Dendritic cell treated with granulocyte-macrophage colony-stimulating factor and Interleukin-4, amounts not matched to agents 40 ng/mL and 50 ng/mL, for 4 days (primary cell): ENCODE measurements at regions not wholly inside any gene's neighbourhood (a gene's known extent, or its start where the extent isn't known, plus 50 kb on each side); places are given as distances from the start of the nearest gene placed in this dataset.

Experiments
- H3K27ac Mint-ChIP-seq: one replicate; pipeline ENCODE4 v1.8.0; 2022; ENCODE audit warnings: mild to moderate bottlenecking, mixed read lengths
- H3K27me3 Mint-ChIP-seq: one replicate; pipeline ENCODE4 v1.8.0; 2022; ENCODE audit warnings: mild to moderate bottlenecking, mixed read lengths
- H3K36me3 Mint-ChIP-seq: one replicate; pipeline ENCODE4 v1.8.0; 2022; ENCODE audit warnings: low read depth, mixed read lengths
- H3K4me1 Mint-ChIP-seq: one replicate; pipeline ENCODE4 v1.8.0; 2022; ENCODE audit warnings: low read depth, mixed read lengths
- H3K4me3 Mint-ChIP-seq: one replicate; pipeline ENCODE4 v1.8.0; 2022; ENCODE audit warnings: mild to moderate bottlenecking, moderate library complexity, mixed read lengths
- H3K9me3 Mint-ChIP-seq: one replicate; pipeline ENCODE4 v1.8.0; 2022; ENCODE audit warnings: mixed read lengths
- intact Hi-C: fragments of 100-400 bp; cut with micrococcal nuclease; formaldehyde crosslinking; loops from one replicate; pipeline ENCODE4 v1.15.0; 2022

DNA sequence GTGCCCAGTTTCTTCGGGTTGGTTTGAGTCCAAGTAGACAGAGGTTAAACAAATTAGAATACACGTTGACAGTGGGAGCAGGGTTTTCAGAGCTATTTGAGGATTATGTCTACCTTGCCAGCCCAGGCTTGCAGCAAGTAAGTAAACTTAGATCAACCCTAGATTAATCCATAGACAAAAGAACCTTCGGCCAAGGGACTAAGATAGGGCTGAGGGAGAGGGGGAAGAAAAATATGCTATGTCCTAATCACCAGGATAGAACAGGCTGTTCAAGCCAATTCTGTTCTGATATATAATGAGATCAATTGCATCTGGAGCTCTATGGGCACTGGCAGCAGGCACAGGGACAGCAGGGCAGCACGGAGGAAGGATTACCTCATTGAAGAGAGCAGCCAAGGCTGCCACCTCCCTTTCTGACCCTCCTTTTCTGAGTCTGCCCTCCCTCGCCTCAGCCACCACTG, 377.7 kb downstream of the PIK3R1 start:
- no peaks in the 10 kb centered on the region for H3K9me3 Mint-ChIP-seq
- intact Hi-C loops: no loop called here
- H3K4me1 Mint-ChIP-seq: peaks cover 8% of the 10 kb centered on the region
- H3K36me3 Mint-ChIP-seq: no peaks in the 10 kb centered on the region
- no peak overlapping the region for H3K4me3 Mint-ChIP-seq
- H3K27ac Mint-ChIP-seq: no peak overlapping the region
- no peaks in the 10 kb centered on the region for H3K27me3 Mint-ChIP-seq

- H3K9me3 Mint-ChIP-seq: peaks cover 41% of the 10 kb centered on the region
- no peak overlapping the region for H3K4me3 Mint-ChIP-seq
- intact Hi-C loops: no loop called here
- H3K36me3 Mint-ChIP-seq: no peaks in the 10 kb centered on the region
- H3K27ac Mint-ChIP-seq: no peak overlapping the region
- no peaks in the 10 kb centered on the region for H3K4me1 Mint-ChIP-seq
- H3K27me3 Mint-ChIP-seq: no peaks in the 10 kb centered on the region
Observed at GRCh38 chr5:68612972-68613371, 397.4 kb downstream of the PIK3R1 start.

- Mint-ChIP-seq H3K9me3 (peaks cover 5% of the 10 kb centered on the region), H3K4me3 (no peak overlapping the region), H3K36me3 (no peaks in the 10 kb centered on the region), H3K4me1 (no peaks in the 10 kb centered on the region), H3K27ac (no peak overlapping the region), H3K27me3 (no peaks in the 10 kb centered on the region)
- intact Hi-C loops: no loop called here
Observed at GRCh38 chr5:68618501-68618900, 402.9 kb downstream of the PIK3R1 start.

DNA sequence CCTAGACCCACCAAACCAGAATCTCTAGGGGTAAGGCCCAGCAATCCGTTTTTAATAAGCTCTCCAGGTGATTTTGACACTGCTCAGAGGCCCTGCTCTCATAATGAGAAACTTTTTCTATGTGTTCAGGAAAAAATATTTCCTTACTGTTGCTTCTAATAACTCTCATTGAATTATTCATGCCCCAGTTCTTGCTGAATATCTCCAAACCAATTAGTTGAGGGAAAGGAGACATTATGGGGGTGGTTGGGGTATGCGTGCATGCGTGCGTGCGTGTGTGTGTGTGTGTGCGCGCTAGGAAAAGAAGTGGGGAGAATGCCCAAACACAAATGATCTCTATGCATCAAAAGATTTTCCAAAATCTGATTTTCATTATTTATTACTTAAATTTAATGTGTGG, 411.4 kb downstream of the PIK3R1 start:
- H3K9me3 Mint-ChIP-seq: no peaks in the 10 kb centered on the region
- H3K4me1 Mint-ChIP-seq: no peaks in the 10 kb centered on the region
- no peaks in the 10 kb centered on the region for H3K27me3 Mint-ChIP-seq

GRCh38 chr5:68628082-68628814, 412.7 kb downstream of the PIK3R1 start:
- no peaks in the 10 kb centered on the region for H3K36me3 Mint-ChIP-seq
- H3K9me3 Mint-ChIP-seq: no peaks in the 10 kb centered on the region
- H3K27ac Mint-ChIP-seq: no peak overlapping the region
- intact Hi-C loops: no loop called here
- no peaks in the 10 kb centered on the region for H3K27me3 Mint-ChIP-seq
- no peak overlapping the region for H3K4me3 Mint-ChIP-seq
- no peaks in the 10 kb centered on the region for H3K4me1 Mint-ChIP-seq

More for the DNA sequence above, 411.4 kb downstream of the PIK3R1 start:
- Mint-ChIP-seq H3K27ac (no peak overlapping the region), H3K36me3 (no peaks in the 10 kb centered on the region), H3K4me3 (no peak overlapping the region)
- intact Hi-C loops: no loop called here

DNA sequence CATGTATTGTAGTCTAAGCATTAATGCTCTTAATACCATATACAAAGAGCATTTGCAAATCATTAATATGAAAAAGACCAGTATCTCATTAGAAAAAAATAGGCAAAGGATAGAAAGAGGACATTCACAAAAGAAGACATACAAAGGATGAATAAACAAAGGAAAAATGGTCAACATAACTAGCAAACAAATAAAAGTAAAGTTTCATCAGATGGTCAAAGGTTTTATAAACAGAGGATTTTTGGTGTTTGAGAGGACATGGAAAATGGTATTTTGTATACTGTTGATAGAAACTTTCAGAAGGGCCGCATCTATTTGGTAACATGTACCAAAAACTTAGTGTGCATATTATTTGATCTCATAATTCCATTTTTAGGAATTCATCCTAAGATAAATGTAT, 414.8 kb downstream of the PIK3R1 start:
- H3K4me3 Mint-ChIP-seq: no peak overlapping the region
- no peak overlapping the region for H3K27ac Mint-ChIP-seq
- no peaks in the 10 kb centered on the region for H3K36me3 Mint-ChIP-seq
- H3K4me1 Mint-ChIP-seq: no peaks in the 10 kb centered on the region
- H3K9me3 Mint-ChIP-seq: no peaks in the 10 kb centered on the region
- intact Hi-C loops: no loop called here
- no peaks in the 10 kb centered on the region for H3K27me3 Mint-ChIP-seq

DNA sequence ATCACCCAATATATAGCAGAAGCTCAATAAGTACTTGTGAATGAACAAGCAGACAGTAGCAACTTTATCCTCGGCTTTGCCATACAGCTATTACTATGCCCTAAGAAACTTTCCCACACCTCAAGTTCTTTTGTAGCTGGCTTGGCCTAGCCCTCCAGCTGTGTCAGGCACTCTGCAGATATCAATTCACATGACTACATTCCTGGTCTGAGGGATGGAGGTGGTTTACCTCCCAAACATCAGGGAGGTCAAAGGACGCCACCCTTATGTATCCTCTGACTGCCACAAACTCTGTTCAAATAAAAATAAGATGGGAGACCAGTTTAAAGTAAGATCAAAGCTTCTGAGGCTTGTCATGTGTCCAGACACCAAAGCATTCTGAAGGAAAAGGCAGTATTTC, 416.3 kb downstream of the PIK3R1 start:
- no peak overlapping the region for H3K27ac Mint-ChIP-seq
- no peaks in the 10 kb centered on the region for H3K36me3 Mint-ChIP-seq
- no peaks in the 10 kb centered on the region for H3K27me3 Mint-ChIP-seq
- H3K4me1 Mint-ChIP-seq: no peaks in the 10 kb centered on the region
- intact Hi-C loops: no loop called here
- no peaks in the 10 kb centered on the region for H3K9me3 Mint-ChIP-seq
- H3K4me3 Mint-ChIP-seq: no peak overlapping the region

- no peak overlapping the region for H3K4me3 Mint-ChIP-seq
- no peaks in the 10 kb centered on the region for H3K4me1 Mint-ChIP-seq
- intact Hi-C loops: no loop called here
- no peaks in the 10 kb centered on the region for H3K36me3 Mint-ChIP-seq
- H3K27me3 Mint-ChIP-seq: no peaks in the 10 kb centered on the region
- no peaks in the 10 kb centered on the region for H3K9me3 Mint-ChIP-seq
- H3K27ac Mint-ChIP-seq: no peak overlapping the region
Observed at GRCh38 chr5:68641211-68641610, 425.7 kb downstream of the PIK3R1 start.

- H3K36me3 Mint-ChIP-seq: no peaks in the 10 kb centered on the region
- no peak overlapping the region for H3K4me3 Mint-ChIP-seq
- H3K9me3 Mint-ChIP-seq: no peaks in the 10 kb centered on the region
- H3K4me1 Mint-ChIP-seq: no peaks in the 10 kb centered on the region
- H3K27me3 Mint-ChIP-seq: no peaks in the 10 kb centered on the region
- no peak overlapping the region for H3K27ac Mint-ChIP-seq
- intact Hi-C loops: no loop called here
Observed at GRCh38 chr5:68643064-68643463, 427.5 kb downstream of the PIK3R1 start.

- H3K36me3 Mint-ChIP-seq: no peaks in the 10 kb centered on the region
- no peaks in the 10 kb centered on the region for H3K27me3 Mint-ChIP-seq
- no peak overlapping the region for H3K27ac Mint-ChIP-seq
- no peaks in the 10 kb centered on the region for H3K9me3 Mint-ChIP-seq
- no peaks in the 10 kb centered on the region for H3K4me1 Mint-ChIP-seq
- H3K4me3 Mint-ChIP-seq: no peak overlapping the region
- intact Hi-C loops: no loop called here
Observed at GRCh38 chr5:68644971-68645370, 429.4 kb downstream of the PIK3R1 start.

- H3K27me3 Mint-ChIP-seq: no peaks in the 10 kb centered on the region
- no peaks in the 10 kb centered on the region for H3K36me3 Mint-ChIP-seq
- H3K4me3 Mint-ChIP-seq: no peak overlapping the region
- H3K27ac Mint-ChIP-seq: no peak overlapping the region
- H3K4me1 Mint-ChIP-seq: no peaks in the 10 kb centered on the region
- H3K9me3 Mint-ChIP-seq: no peaks in the 10 kb centered on the region
- intact Hi-C loops: no loop called here
Observed at GRCh38 chr5:68646144-68646543, 430.6 kb downstream of the PIK3R1 start.

DNA sequence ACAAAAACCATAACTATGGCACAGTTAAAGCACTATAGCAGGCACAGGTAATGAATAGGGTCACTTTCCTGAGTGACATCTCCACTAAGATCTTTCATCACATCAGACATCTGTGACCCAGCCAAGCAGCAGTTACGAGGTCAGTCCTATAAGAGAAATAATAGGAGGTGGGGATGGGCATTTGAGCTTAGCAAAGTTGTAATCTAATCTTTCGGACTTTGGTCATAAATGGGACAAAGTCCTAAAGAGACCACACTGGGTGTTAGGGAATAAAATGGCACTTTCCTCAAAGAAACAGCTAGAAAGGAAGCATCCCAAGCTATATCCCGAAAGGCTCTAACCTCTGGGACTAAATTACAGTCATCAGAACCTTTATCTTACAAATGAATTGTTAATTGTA, 432.2 kb downstream of the PIK3R1 start:
- intact Hi-C loops: no loop called here
- Mint-ChIP-seq H3K9me3 (no peaks in the 10 kb centered on the region), H3K4me1 (no peaks in the 10 kb centered on the region), H3K36me3 (no peaks in the 10 kb centered on the region), H3K27ac (no peak overlapping the region), H3K27me3 (no peaks in the 10 kb centered on the region), H3K4me3 (no peak overlapping the region)

DNA sequence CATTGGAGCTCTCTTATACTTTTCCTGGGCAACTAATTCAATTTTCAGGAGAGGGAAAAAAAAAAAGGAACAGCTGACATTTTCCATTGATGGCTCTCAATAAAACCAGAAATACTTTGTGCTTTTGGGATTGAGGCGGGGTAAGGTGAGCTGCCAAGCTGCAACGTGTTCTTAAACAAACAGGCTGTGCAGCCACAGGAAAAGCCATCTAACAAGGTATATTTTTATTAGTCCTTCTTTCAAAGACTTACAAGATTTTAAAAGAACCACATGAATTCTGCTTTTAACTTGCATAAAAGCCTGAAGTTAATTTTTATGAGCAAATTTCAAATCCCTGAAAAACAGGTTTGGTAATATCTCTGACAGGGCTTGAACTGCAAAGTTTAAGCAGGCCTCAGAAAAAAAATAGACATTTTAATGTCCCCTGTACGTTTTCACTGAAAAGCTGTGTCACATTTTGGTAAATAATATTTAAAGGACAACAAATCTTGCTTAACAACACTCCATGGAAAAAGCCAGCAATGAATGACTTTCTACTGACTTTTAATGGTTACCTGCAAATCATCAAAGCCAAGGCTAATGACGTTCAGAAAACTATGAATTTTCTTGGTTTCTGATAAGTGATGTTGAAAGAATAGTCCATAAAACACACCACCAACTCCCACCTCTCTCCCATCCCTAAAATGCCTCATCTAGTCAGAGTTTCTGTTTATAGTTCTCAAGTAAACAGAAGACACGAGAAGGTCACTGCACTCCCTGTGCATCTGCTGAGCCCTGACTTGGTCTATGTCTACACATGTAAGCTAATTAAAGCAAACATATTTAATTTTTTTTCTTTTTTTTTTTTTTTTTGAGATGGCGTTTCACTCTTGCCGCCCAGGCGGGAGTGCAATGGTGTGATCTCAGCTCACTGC, 433.6 kb downstream of the PIK3R1 start:
- H3K27me3 Mint-ChIP-seq: no peaks in the 10 kb centered on the region
- no peaks in the 10 kb centered on the region for H3K36me3 Mint-ChIP-seq
- H3K4me1 Mint-ChIP-seq: no peaks in the 10 kb centered on the region
- no peak overlapping the region for H3K27ac Mint-ChIP-seq
- intact Hi-C loops: no loop called here
- H3K9me3 Mint-ChIP-seq: no peaks in the 10 kb centered on the region
- H3K4me3 Mint-ChIP-seq: no peak overlapping the region

- H3K9me3 Mint-ChIP-seq: no peaks in the 10 kb centered on the region
- no peaks in the 10 kb centered on the region for H3K4me1 Mint-ChIP-seq
- no peaks in the 10 kb centered on the region for H3K27me3 Mint-ChIP-seq
- H3K27ac Mint-ChIP-seq: no peak overlapping the region
- H3K4me3 Mint-ChIP-seq: no peak overlapping the region
- no peaks in the 10 kb centered on the region for H3K36me3 Mint-ChIP-seq
- intact Hi-C loops: no loop called here
Observed at GRCh38 chr5:68652534-68652965, 437.0 kb downstream of the PIK3R1 start.
